Stomach (tissue), 4 donors: ENCODE measurements at regions not wholly inside any gene's neighbourhood (a gene's known extent, or its start where the extent isn't known, plus 50 kb on each side); places are given as distances from the start of the nearest gene placed in this dataset.

Source experiments
- CTCF ChIP-seq, 7 experiments: fragments of 450-650 bp in 4 of 7; fragments of 200-600 bp in 3 of 7; sonication (generic) in 3 of 7; IDR thresholded peaks; one replicate each; pipeline ENCODE4 v1.5.1; 2016 to 2019; ENCODE audit warnings: antibody characterized with exemption in 7 of 7, control low read depth in 2 of 7, mild to moderate bottlenecking in 1 of 7
- EP300 ChIP-seq: sonication (generic); formaldehyde crosslinking; IDR thresholded peaks from one replicate; pipeline ENCODE4 v1.6.1; 2017; ENCODE audit warnings: antibody characterized with exemption

DNA sequence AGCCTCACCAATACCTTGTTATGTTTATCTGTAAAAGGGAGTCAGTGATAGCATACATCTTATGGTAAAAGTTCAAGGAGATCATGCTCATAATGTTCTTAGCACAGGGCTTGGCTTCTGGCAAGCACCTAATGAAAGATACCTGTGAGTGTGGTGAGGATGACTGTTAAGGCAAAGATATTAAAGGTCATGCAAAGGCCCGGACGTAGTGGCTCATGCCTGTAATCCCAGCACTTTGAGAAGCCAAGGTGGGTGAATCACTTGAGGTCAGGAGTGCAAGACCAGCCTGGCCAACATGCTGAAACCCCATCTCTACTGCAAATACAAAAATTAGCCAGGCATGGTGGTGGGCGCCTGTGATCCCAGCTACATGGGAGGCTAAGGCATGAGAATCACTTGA, 425.9 kb upstream of the TBX3 start:
- no peak for TF ChIP-seq EP300
- no peak for TF ChIP-seq CTCF (IDR thresholded peaks at IDR 0.05)
